Kasumi-1 (cell line): ENCODE measurements at regions not wholly inside any gene's neighbourhood (a gene's known extent, or its start where the extent isn't known, plus 50 kb on each side); places are given as distances from the start of the nearest gene placed in this dataset.

Experiments
- DNase-seq, 2 experiments: peaks; one replicate each; lab custom pipeline; 2025; lab: John Stamatoyannopoulos, UW

DNA sequence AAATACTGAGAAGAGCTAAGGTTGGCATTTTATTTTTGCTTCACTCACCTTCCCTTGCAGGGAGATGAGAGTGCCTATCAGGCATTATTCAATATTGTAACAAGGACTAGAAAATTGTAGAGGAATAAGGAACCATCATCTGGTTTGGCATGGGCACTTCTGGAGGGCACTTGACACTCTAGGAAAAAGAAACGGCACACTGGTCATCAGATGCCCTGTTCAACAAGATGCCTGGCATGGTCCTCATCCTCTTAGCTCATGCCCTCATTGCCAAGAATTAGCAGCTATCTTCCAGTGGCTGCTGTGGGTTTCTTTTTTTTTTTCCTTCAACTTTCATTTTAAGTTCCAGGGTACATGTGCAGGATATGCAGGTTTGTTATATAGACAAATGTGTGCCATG is 95.1 kb upstream of the ESRRG start:
- no peak for DNase-seq

DNA sequence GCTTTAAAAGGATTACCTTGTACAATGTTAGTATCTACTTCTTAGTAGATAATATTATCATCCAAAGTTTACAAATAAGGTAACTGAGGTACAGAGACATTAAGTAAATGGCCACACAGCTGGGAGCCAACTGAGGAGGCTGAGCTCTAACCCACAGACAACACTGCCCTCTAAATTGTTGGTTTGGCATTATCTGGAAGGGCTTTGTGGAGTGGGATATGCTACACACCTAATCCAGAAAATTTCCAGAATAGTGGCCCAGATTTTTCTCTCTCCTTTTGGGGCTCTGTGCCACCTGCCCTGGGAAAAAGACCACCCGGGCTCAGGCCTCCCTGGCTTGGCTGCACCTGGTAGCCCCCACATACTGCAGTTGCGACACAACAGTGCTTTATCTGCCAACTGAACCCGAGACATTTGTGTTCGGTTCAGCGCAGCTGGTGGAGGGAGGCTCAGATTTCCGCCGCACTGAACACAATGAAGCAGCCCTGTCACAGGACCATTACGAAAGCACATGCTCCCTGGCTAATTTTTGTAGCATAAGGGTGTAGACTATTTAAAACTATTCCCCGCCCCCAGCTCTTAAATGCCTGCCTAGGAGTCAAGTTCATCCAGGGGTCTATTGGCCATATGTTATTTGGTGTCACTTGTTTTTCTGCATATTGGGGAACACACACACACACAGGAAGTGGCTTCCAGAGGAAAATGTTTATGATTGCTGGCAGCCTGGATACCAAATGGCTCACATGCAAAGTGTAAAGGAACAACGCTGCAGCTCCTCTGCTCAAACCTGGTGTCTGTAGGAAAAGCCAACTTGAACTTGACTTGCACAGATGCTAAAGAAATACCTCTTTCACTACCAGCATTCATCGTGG is 92.3 kb upstream of the ESRRG start:
- no peak for DNase-seq

DNA sequence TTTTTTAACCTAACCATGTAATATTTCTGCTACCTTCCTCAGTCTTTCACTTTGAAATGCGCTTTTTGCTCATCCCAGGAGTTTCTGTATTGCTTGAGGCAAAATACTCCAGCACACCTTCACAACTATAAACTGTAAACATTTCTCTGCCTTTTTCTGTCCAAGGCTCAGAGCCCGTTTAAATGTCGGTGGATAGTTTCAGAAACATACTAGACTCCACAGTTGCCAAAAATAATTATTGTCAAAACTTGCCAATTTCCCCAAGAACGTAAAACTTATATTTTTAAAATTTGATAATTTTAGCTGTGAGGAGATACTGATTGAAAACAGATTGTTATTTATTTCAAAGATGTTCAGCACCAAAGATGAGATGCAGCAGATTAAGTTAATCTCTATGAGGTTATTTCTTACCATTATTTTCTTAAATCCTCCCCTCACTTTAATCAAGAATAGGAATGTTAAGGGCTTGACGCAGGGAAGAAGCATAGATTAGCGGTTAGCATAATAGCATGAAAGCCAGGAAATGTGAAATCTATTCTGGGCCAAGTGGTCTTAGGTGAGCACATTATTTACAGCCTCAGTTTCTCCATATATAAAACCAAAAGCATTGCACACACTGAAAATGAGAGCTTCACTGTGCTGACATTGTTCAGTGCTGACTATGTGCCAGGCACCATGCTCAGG is 91.5 kb upstream of the ESRRG start:
- no peak for DNase-seq

DNA sequence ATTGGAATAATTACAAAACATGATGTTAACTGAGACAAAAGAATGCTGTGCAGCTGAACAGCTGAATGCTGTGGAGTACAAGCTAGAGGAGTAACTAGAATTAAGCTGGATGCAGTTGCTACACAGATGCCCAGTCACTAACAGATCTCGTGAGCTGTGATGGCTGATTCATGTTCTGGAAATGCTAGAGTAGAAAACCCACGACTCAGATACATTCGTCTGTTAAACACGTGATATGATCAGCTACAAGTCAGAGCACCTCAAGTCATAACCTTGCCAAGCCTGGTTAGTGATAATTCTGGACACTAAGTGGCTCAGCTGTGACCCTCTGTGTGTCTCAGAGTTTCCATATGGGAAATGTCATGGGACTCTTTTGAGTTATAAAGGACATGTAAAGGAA is 89.7 kb upstream of the ESRRG start:
- no peak for DNase-seq

DNA sequence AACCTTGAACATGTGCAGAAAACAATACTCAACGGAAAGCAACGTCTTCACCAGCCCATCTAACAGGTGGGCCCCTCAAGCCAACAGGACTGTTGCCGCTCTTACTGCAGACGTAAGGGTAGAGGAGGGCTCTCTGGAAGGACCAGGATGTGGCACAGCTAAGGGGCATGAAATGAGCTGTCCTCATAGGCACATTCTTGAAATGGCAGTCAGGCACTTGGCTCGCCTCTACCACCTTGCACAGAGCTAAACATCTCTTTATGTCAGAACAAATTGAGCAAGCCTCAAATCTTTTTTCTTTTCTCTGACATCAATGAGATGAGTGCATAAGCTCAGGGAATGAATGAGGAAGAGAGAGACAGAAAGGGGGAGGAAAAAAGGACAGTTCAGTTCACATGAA is 86.4 kb upstream of the ESRRG start:
- no peak for DNase-seq

DNA sequence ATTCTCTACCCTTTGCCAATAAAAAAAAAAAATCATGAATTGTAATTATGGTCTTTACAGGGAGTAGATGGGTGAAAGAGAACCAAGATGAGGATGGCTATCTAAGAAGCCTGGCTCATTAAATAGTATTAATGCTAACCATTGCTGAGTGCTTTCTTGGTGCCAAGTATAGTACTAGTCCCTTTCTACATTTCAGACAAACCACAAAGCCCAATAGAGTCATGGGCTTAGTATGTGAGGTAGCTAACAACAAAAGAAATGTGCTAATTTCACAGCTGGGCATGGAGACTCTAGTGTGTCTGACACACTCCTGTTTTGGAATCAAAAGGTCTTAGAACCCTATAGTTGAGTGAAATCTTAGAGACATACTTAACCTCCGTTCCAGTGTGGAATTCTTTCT is 84.5 kb upstream of the ESRRG start:
- no peak for DNase-seq

DNA sequence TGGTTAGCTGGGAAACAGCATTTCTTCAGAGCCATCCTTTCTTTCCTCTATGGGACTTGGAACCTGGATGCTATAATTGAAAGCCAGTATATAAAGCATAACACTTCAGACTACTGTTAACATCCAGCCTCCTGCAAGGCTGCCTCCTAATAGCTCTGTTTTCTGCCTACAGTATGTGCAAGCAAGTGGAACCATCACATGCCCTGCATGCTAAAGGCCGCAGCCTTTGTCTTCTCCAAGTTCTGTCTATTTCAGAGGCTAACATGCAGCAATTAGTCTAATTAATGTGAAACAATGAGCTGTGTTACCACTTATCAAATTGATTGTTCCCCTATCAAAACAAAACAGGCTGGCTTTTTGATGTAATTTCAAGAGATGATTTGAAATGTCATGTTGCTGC is 82.7 kb upstream of the ESRRG start:
- no peak for DNase-seq

DNA sequence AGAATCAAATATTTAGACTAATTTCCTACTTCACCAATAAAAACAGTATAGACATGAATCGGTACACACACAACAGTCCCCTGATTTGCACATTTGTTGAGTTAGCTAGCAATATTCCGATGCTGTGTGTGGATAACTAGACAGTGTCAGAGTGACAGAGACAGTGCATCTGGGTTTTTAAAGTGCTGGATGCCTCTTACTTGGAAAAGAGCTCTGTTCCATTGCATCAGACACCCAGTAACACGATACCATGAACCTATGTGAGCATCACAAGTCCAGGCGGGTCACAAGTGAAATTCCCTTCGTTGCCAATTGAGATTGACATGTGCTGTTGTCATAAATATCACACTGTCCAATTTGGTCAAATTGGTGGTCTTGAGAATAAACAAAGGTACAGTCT is 82.0 kb upstream of the ESRRG start:
- DNase-seq, result no peak

DNA sequence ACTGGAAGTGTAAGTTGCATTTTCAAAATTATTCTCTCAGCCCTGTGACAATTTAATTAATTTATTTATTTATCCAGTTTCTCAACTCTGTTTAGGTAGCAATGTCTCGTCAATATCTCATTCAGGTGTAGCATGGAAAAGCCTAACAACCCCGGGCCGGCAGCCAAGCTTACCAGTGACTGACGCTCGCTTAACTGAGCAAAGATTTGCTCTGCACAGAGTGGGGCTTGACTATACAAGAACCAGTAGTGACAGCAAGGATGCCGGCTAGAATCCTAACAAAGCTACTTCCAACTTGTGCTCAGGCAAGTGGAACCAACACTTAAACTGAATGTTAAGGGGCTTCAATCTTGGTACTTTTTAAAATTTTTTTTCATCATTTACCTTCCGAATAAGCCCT is 80.9 kb upstream of the ESRRG start:
- DNase-seq, result no peak

DNA sequence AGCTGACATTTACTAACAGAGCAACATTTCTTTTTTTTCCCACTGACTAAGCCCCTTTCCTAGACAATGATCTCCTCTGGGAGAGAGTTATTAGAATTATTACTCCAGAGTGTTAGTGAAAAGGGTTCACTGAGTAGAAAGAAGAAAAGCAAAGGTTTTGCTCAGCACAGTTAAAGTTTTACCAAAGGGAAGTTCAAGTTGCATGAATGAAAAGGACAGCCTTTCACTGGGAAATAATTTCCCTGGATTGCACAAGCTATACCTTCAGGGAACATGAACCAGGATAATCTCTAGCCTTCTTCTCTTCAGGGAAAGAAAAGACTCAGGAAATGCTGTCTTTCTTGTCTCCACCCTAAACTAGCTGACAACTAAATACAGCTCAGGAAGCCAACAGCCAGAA is 71.4 kb upstream of the ESRRG start:
- no peak for DNase-seq

DNA sequence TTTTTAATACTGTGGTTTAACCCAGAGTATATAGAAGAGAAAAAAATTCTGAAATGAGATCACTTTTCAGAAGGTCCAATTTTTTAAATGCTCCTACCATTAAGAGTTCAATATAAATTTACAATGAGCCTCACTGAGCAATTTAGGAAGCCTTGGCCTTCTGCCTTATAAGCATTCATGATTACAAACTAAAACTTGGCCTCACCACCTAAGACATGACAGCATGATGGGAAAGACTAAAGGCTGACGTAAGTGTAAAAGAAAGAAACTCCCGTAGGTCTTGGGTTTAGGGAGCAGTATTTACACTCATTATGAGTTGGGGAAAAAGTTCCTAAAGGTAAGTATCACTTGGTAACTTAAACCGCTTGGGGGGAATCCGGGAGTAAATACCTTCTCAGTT is 70.7 kb upstream of the ESRRG start:
- no peak for DNase-seq

DNA sequence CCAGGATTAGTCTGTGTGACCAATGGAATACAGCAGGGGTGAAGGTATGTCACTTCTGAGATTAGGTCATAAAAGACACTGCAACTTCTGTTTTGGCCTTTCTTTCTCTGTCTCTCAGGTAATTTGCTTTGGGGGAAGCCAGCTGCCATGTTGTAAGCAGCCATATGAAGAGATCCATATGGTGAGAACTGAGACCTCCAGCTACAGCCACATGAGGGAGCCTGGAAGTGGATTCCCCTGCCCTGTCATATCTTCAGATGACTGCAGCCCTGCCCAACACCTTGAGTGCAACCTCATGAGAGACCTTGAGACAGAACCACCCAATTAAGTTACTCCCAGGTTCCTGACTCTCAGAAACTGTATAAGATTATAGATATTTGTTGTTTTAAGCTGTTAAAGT is 70.1 kb upstream of the ESRRG start:
- no peak for DNase-seq

DNA sequence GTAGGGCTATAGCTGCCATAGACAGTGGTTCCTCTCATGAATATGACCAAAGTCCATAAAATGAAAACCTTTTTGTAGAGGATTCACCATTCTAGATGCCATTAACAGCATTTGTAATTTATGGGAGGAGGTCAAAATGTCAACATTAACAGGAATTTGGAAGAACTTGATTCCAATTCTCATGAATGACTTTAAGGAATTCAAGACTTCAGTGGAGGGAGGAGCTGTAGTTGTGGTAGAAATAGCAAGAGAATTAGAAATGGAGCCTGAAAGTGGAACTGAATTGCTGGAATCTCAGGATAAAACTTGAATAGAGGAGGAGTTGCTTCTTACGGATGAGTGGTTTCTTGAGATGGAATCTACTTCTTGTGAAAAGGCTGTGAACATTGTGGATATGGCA is 65.4 kb upstream of the ESRRG start:
- DNase-seq, result no peak

DNA sequence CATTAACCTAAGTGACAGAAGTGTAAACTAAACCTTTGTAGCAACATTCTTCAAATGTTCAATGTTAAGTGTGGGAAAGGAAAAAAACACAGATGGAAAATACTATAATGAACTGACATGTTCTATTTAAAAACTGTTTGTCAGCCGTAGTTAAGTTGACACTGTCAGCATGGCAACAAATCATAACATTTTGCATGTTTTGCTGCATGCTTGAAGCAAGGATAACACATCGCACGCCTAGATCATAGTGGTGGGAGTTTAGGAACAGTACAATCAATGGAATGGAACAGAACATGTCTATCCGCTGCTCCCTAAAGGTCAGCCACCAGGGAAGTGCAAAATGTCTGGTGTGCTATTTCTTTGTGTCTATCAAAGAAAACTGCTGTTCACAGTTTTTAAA is 62.5 kb upstream of the ESRRG start:
- no peak for DNase-seq

DNA sequence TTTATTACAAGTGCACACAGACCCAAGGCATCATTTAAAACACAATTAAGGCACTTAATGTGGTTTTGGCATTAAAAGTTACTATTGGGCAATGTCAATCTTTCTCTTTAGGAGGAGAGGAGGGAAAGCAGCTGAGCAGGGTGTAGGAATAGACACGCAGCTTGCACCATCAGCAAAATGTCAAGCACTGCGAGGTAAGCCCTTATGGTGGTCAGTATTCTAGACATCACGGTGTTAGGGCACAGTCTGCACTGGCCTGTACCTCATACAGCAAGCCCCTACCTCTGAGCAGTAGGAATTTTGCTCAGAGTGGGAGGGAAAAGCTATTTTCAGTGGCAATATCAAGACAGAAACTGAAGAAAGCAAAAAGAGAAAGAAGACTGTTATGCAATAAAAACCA is 62.0 kb upstream of the ESRRG start:
- DNase-seq, result no peak

DNA sequence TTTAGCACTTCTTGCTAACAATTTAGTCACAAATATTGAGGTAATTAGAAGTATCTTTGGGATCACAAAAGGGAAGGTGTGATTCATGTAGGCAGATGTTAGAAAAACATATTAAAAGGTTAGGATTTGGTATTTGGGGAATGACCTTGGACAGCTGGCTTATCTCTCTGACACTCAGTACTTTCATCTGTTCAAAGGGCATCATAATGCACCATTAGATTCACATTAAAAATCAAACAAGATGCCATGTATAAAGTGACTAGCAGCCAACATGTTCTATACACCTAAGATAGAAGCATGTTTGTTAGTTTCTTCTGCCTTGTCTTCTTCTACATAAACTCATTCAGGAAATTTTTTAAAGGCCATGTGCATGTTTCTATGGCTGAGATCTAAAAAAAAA is 56.5 kb upstream of the ESRRG start:
- no peak for DNase-seq

DNA sequence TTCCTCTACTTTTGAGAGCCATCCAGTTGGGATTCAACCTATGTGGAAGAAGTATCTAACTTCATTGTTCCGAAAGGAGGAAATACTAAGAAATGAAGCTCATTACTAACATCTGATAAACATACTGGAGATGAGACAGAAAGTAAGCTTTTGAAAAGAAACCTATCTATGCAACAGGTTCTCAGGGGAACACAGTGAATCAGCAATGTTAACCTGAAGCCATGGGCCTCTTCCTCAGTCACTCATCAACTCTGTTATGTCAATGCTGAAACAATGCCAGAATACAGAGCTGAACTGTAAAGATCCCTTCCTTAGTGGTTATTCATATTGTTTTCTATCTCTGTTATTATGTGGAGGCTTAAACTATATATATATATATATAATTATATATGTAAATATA is 55.5 kb upstream of the ESRRG start:
- DNase-seq, result peak; percentile 3 to 24

DNA sequence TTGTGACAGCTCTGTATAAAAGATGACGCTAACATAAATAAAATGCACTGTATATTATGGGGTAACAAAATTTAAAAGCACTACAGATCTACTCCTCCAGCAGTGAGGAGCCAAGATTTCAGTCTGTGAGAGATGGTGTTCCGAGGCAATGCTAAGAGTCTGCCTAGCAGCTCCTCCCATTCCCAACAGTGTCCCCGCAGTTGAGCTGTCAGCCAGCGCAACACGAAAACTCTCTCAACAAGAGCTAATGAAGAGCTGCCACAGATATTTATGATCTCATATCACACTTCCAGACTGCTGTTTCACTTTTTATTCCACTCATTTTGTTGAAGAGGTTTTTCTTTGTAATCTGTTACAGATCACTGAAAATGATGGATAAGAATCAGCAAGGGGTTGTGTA is 53.9 kb upstream of the ESRRG start:
- DNase-seq, result no peak
